Activated naive CD4-positive, alpha-beta T cell treated with anti-CD3 and anti-CD28 coated beads, Interleukin-2, amount 10 ng/mL, durations not matched to agents 7 days and 5 days (primary cell): ENCODE measurements at regions not wholly inside any gene's neighbourhood (a gene's known extent, or its start where the extent isn't known, plus 50 kb on each side); places are given as distances from the start of the nearest gene placed in this dataset.
"Not testable (repeated sequence)": the region's sequence is repeated elsewhere in the genome, so short reads cannot be mapped to it uniquely, and the experiment has no call there.

Experiments used
- CTCF ChIA-PET: fragments of 350-600 bp; sonication (Branson Sonifier 250); formaldehyde crosslinking; loops from one replicate; lab custom pipeline; 2021; ENCODE audit warnings: antibody characterized with exemption; lab: Charles Lee
- DNase-seq: peaks from one replicate; pipeline ENCODE4 v3.0.0-alpha.2; 2020
- H3K27ac Mint-ChIP-seq: one replicate; pipeline ENCODE4 v1.8.0; 2021; ENCODE audit warnings: mild to moderate bottlenecking, moderate library complexity, mixed read lengths
- H3K27me3 Mint-ChIP-seq: one replicate; pipeline ENCODE4 v1.8.0; 2021; ENCODE audit warnings: mild to moderate bottlenecking, mixed read lengths
- H3K36me3 Mint-ChIP-seq: one replicate; pipeline ENCODE4 v1.8.0; 2021; ENCODE audit warnings: mixed read lengths
- H3K4me1 Mint-ChIP-seq: one replicate; pipeline ENCODE4 v1.8.0; 2021; ENCODE audit warnings: mixed read lengths
- H3K4me3 Mint-ChIP-seq: one replicate; pipeline ENCODE4 v1.8.0; 2021; ENCODE audit warnings: mild to moderate bottlenecking, moderate library complexity, mixed read lengths
- H3K9me3 Mint-ChIP-seq: one replicate; pipeline ENCODE4 v1.8.0; 2021; ENCODE audit warnings: mixed read lengths

GRCh38 chr7:142501434-142501833, 243.6 kb upstream of the PRSS58 start:
- CTCF ChIA-PET: interaction anchor here (0.6 to 8.3 kb wide), 10 partner anchors 13 to 87 kb away, joined by 3 to 56 read pairs (median 4); no protein-coding TSS in a partner anchor
- no peak for DNase-seq
- Mint-ChIP-seq H3K27ac (no peak overlapping the region), H3K4me3 (no peak overlapping the region), H3K36me3 (no peaks in the 10 kb centered on the region), H3K4me1 (peaks cover 38% of the 10 kb centered on the region), H3K27me3 (peaks cover 25% of the 10 kb centered on the region), H3K9me3 (no peaks in the 10 kb centered on the region)

- Mint-ChIP-seq H3K27me3 (peaks cover 18% of the 10 kb centered on the region), H3K4me1 (peaks cover 45% of the 10 kb centered on the region)
- peak; percentile 34 for DNase-seq
Observed at GRCh38 chr7:142500366-142500765, 242.5 kb upstream of the PRSS58 start.

GRCh38 chr7:142499635-142500034, 241.8 kb upstream of the PRSS58 start:
- CTCF ChIA-PET: interaction anchor here (0.8 to 8.3 kb wide), 5 partner anchors 16 to 55 kb away, joined by 5 to 56 read pairs (median 11); no protein-coding TSS in a partner anchor

More at GRCh38 chr7:142500366-142500765, 242.5 kb upstream of the PRSS58 start:
- no peaks in the 10 kb centered on the region for H3K9me3 Mint-ChIP-seq
- CTCF ChIA-PET: interaction anchor here (1.1 to 8.3 kb wide), 8 partner anchors 14 to 56 kb away, joined by 3 to 56 read pairs (median 4); no protein-coding TSS in a partner anchor
- no peaks in the 10 kb centered on the region for H3K36me3 Mint-ChIP-seq
- peak overlapping the region; percentile 57 for H3K4me3 Mint-ChIP-seq
- H3K27ac Mint-ChIP-seq: peak overlapping the region; percentile 89

GRCh38 chr7:142498364-142498763, 240.5 kb upstream of the PRSS58 start:
- no peak overlapping the region for H3K4me3 Mint-ChIP-seq
- peak overlapping the region; percentile 37 for H3K27ac Mint-ChIP-seq
- H3K4me1 Mint-ChIP-seq: peaks cover 46% of the 10 kb centered on the region
- CTCF ChIA-PET: interaction anchor here (0.9 to 3.4 kb wide), 15 partner anchors 8 to 504 kb away, joined by 3 to 24 read pairs (median 8); no protein-coding TSS in a partner anchor
- H3K9me3 Mint-ChIP-seq: no peaks in the 10 kb centered on the region
- no peak for DNase-seq
- peaks cover 10% of the 10 kb centered on the region for H3K27me3 Mint-ChIP-seq
- H3K36me3 Mint-ChIP-seq: no peaks in the 10 kb centered on the region

More at GRCh38 chr7:142499635-142500034, 241.8 kb upstream of the PRSS58 start:
- Mint-ChIP-seq H3K9me3 (no peaks in the 10 kb centered on the region), H3K27ac (peak overlapping the region; percentile 89), H3K27me3 (peaks cover 13% of the 10 kb centered on the region), H3K4me3 (peak overlapping the region; percentile 57), H3K4me1 (peaks cover 46% of the 10 kb centered on the region), H3K36me3 (no peaks in the 10 kb centered on the region)
- no peak for DNase-seq

GRCh38 chr7:142496545-142496991, 238.7 kb upstream of the PRSS58 start:
- Mint-ChIP-seq H3K4me1 (peaks cover 55% of the 10 kb centered on the region), H3K9me3 (no peaks in the 10 kb centered on the region)

GRCh38 chr7:142495879-142496278, 238.0 kb upstream of the PRSS58 start:
- H3K4me3 Mint-ChIP-seq, H3K9me3 Mint-ChIP-seq, H3K27me3 Mint-ChIP-seq, H3K27ac Mint-ChIP-seq, DNase-seq, H3K36me3 Mint-ChIP-seq: not testable (repeated sequence)
- H3K4me1 Mint-ChIP-seq: peaks cover 50% of the 10 kb centered on the region
- CTCF ChIA-PET: interaction anchor here (0.5 to 3.4 kb wide), 13 partner anchors 10 to 1425 kb away, joined by 3 to 24 read pairs (median 12); no protein-coding TSS in a partner anchor

More at GRCh38 chr7:142496545-142496991, 238.7 kb upstream of the PRSS58 start:
- H3K4me3 Mint-ChIP-seq: peak overlapping the region; percentile 39
- CTCF ChIA-PET: interaction anchor here (1.0 to 3.4 kb wide), 21 partner anchors 8 to 503 kb away, joined by 3 to 24 read pairs (median 8); no protein-coding TSS in a partner anchor
- DNase-seq: peak; percentile 33
- H3K27me3 Mint-ChIP-seq: peaks cover 7% of the 10 kb centered on the region
- H3K27ac Mint-ChIP-seq: no peak overlapping the region
- no peaks in the 10 kb centered on the region for H3K36me3 Mint-ChIP-seq

GRCh38 chr7:142495301-142495700, 237.4 kb upstream of the PRSS58 start:
- not testable (repeated sequence) for H3K27ac Mint-ChIP-seq, H3K9me3 Mint-ChIP-seq, H3K4me3 Mint-ChIP-seq, H3K36me3 Mint-ChIP-seq, DNase-seq
- H3K4me1 Mint-ChIP-seq: peaks cover 44% of the 10 kb centered on the region
- CTCF ChIA-PET: interaction anchor here (0.6 to 3.4 kb wide), 11 partner anchors 10 to 40 kb away, joined by 3 to 24 read pairs (median 12); no protein-coding TSS in a partner anchor
- H3K27me3 Mint-ChIP-seq: peaks cover 11% of the 10 kb centered on the region

GRCh38 chr7:142494021-142494420, 236.2 kb upstream of the PRSS58 start:
- no peaks in the 10 kb centered on the region for H3K36me3 Mint-ChIP-seq
- CTCF ChIA-PET: interaction anchor here (0.8 to 2.0 kb wide), 5 partner anchors 9 to 35 kb away, joined by 3 to 7 read pairs (median 4); no protein-coding TSS in a partner anchor
- no peaks in the 10 kb centered on the region for H3K9me3 Mint-ChIP-seq
- H3K4me3 Mint-ChIP-seq: no peak overlapping the region
- no peak for DNase-seq
- H3K27me3 Mint-ChIP-seq: peaks cover 20% of the 10 kb centered on the region
- H3K27ac Mint-ChIP-seq: no peak overlapping the region
- peaks cover 32% of the 10 kb centered on the region for H3K4me1 Mint-ChIP-seq

- H3K9me3 Mint-ChIP-seq: no peaks in the 10 kb centered on the region
- DNase-seq: no peak
- H3K36me3 Mint-ChIP-seq: no peaks in the 10 kb centered on the region
- peaks cover 21% of the 10 kb centered on the region for H3K27me3 Mint-ChIP-seq
- H3K4me3 Mint-ChIP-seq: no peak overlapping the region
- no peak overlapping the region for H3K27ac Mint-ChIP-seq
- CTCF ChIA-PET: interaction anchor here (0.6 to 21.6 kb wide), 6 partner anchors 9 to 109 kb away, joined by 3 to 523 read pairs (median 6); no protein-coding TSS in a partner anchor
- H3K4me1 Mint-ChIP-seq: peaks cover 31% of the 10 kb centered on the region
Observed at GRCh38 chr7:142488842-142489241, 231.0 kb upstream of the PRSS58 start.

GRCh38 chr7:142488036-142488633, 230.3 kb upstream of the PRSS58 start:
- H3K27ac Mint-ChIP-seq: no peak overlapping the region
- CTCF ChIA-PET: interaction anchor here (0.6 to 21.6 kb wide), 6 partner anchors 10 to 110 kb away, joined by 3 to 523 read pairs (median 6); no protein-coding TSS in a partner anchor
- no peak for DNase-seq
- H3K9me3 Mint-ChIP-seq: no peaks in the 10 kb centered on the region
- H3K27me3 Mint-ChIP-seq: peaks cover 21% of the 10 kb centered on the region
- H3K4me3 Mint-ChIP-seq: no peak overlapping the region
- H3K4me1 Mint-ChIP-seq: peaks cover 37% of the 10 kb centered on the region
- no peaks in the 10 kb centered on the region for H3K36me3 Mint-ChIP-seq

- not testable (repeated sequence) for DNase-seq
Observed at GRCh38 chr7:142487565-142487964, 229.7 kb upstream of the PRSS58 start.

GRCh38 chr7:142487124-142487523, 229.3 kb upstream of the PRSS58 start:
- peaks cover 38% of the 10 kb centered on the region for H3K4me1 Mint-ChIP-seq

More at GRCh38 chr7:142487565-142487964, 229.7 kb upstream of the PRSS58 start:
- CTCF ChIA-PET: interaction anchor here (1.6 to 21.6 kb wide), 3 partner anchors 10 to 75 kb away, joined by 4 to 523 read pairs (median 9); no protein-coding TSS in a partner anchor
- not testable (repeated sequence) for H3K36me3 Mint-ChIP-seq, H3K27ac Mint-ChIP-seq, H3K9me3 Mint-ChIP-seq, H3K4me3 Mint-ChIP-seq
- Mint-ChIP-seq H3K4me1 (peaks cover 37% of the 10 kb centered on the region), H3K27me3 (peaks cover 21% of the 10 kb centered on the region)

GRCh38 chr7:142485617-142486226, 227.9 kb upstream of the PRSS58 start:
- peak overlapping the region; percentile 38 for H3K27ac Mint-ChIP-seq
- no peaks in the 10 kb centered on the region for H3K9me3 Mint-ChIP-seq
- DNase-seq: peak; percentile 61
- CTCF ChIA-PET: interaction anchor here (0.7 to 21.6 kb wide), 16 partner anchors 8 to 133 kb away, joined by 3 to 523 read pairs (median 4); no protein-coding TSS in a partner anchor
- H3K27me3 Mint-ChIP-seq: peaks cover 17% of the 10 kb centered on the region
- no peaks in the 10 kb centered on the region for H3K36me3 Mint-ChIP-seq
- H3K4me3 Mint-ChIP-seq: no peak overlapping the region
- H3K4me1 Mint-ChIP-seq: peaks cover 43% of the 10 kb centered on the region

More at GRCh38 chr7:142487124-142487523, 229.3 kb upstream of the PRSS58 start:
- DNase-seq: no peak
- Mint-ChIP-seq H3K27ac (peak overlapping the region; percentile 34), H3K4me3 (no peak overlapping the region), H3K36me3 (no peaks in the 10 kb centered on the region), H3K9me3 (no peaks in the 10 kb centered on the region), H3K27me3 (peaks cover 21% of the 10 kb centered on the region)
- CTCF ChIA-PET: interaction anchor here (0.9 to 21.6 kb wide), 8 partner anchors 9 to 103 kb away, joined by 3 to 523 read pairs (median 6); no protein-coding TSS in a partner anchor
